ENCODE measurements at regions not wholly inside any gene's neighbourhood (a gene's known extent, or its start where the extent isn't known, plus 50 kb on each side); places are given as distances from the start of the nearest gene placed in this dataset.

GRCh38 chr22:44549701-44550100 is 51.7 kb upstream of the RTL6 start:
- no peak for DNase-seq

GRCh38 chr22:44548981-44549380 is 50.9 kb upstream of the RTL6 start:
- no peak for DNase-seq

All from eye (tissue), 1 donor.